Endothelial cell of umbilical vein (primary cell): ENCODE measurements at regions not wholly inside any gene's neighbourhood (a gene's known extent, or its start where the extent isn't known, plus 50 kb on each side); places are given as distances from the start of the nearest gene placed in this dataset.

Experiments
- BruUV-seq: library from RNA; stranded (reverse); fragments of 400-500 nt; replicated peaks from 2 replicates; lab custom pipeline; 2021; lab: Mats Ljungman, UMichigan
- CTCF ChIA-PET: fragments of 300-600, 350-600 bp; sonication (Branson Sonifier 250); formaldehyde crosslinking; loops from one replicate; lab custom pipeline; 2021; ENCODE audit warnings: antibody characterized with exemption, inconsistent platforms; lab: Charles Lee
- POLR2A ChIA-PET: fragments of 300-600, 350-600 bp; sonication (Branson Sonifier 250); formaldehyde crosslinking; loops from one replicate; lab custom pipeline; 2021; ENCODE audit warnings: antibody characterized with exemption, inconsistent platforms; lab: Charles Lee
- DNase-seq: peaks from one replicate; pipeline ENCODE4 v3.0.0-alpha.2; 2011; ENCODE audit warnings: low read depth, low spot score
- FAIRE-seq: peaks from 2 replicates; lab custom pipeline; 2011; peaks lifted over from hg19 to GRCh38; lab: Jason Lieb, UNC
- H2AFZ ChIP-seq: 2 replicates; pipeline ENCODE4 v1.6.0; 2012; ENCODE audit warnings: low read depth, low read length, control low read depth, inconsistent platforms
- H3K27ac ChIP-seq: 2 replicates; pipeline ENCODE4 v1.5.1; 2011; ENCODE audit warnings: low read depth, mild to moderate bottlenecking, control low read depth, low read length, moderate library complexity; ENCODE audit not compliant: insufficient read depth
- H3K27me3 ChIP-seq, 2 experiments: 2 replicates each; pipeline versions ENCODE4 v1.6.0 to v1.6.1; 2011; ENCODE audit warnings: low read length in 2 of 2, mixed read lengths in 1 of 2; ENCODE audit not compliant: control insufficient read depth in 2 of 2, insufficient read depth in 2 of 2
- H3K36me3 ChIP-seq, 2 experiments: 2 replicates in 1 of 2; 3 replicates in 1 of 2; pipeline ENCODE4 v1.5.1; 2011; ENCODE audit warnings: low read length in 2 of 2, mild to moderate bottlenecking in 1 of 2, moderate library complexity in 1 of 2; ENCODE audit not compliant: control insufficient read depth in 2 of 2, insufficient read depth in 2 of 2; ENCODE audit errors: extremely low read depth in 1 of 2
- H3K4me1 ChIP-seq: 3 replicates; pipeline ENCODE4 v1.5.1; 2011; ENCODE audit warnings: mild to moderate bottlenecking, low read length; ENCODE audit not compliant: control insufficient read depth, insufficient read depth; ENCODE audit errors: extremely low read depth
- H3K4me2 ChIP-seq: 2 replicates; pipeline ENCODE4 v1.6.1; 2011; ENCODE audit warnings: low read length, control low read depth, mixed read lengths; ENCODE audit not compliant: insufficient read depth
- H3K4me3 ChIP-seq, 3 experiments: fragments of 200-600 bp in 1 of 3; sonication (generic), shearing (Covaris generic) in 1 of 3; replicated peaks in 1 of 3; 2 replicates each; pipeline ENCODE4 v1.5.1; 2011 to 2016; ENCODE audit warnings: control low read depth in 3 of 3, low read length in 3 of 3, mild to moderate bottlenecking in 2 of 3, inconsistent platforms in 1 of 3, low read depth in 1 of 3, moderate library complexity in 1 of 3; ENCODE audit not compliant: insufficient read depth in 1 of 3
- H3K79me2 ChIP-seq: 2 replicates; pipeline ENCODE4 v1.6.0; 2012; ENCODE audit warnings: low read length, inconsistent platforms; ENCODE audit not compliant: control insufficient read depth, insufficient read depth
- H3K9ac ChIP-seq: replicated peaks from 2 replicates; pipeline ENCODE3; 2011; ENCODE audit warnings: low read length, control low read depth; ENCODE audit not compliant: insufficient read depth; ENCODE audit errors: extremely low read depth
- H3K9me1 ChIP-seq: replicated peaks from 3 replicates; pipeline ENCODE4 v1.6.0; 2011; ENCODE audit warnings: mild to moderate bottlenecking, low read length; ENCODE audit not compliant: control insufficient read depth, insufficient read depth; ENCODE audit errors: extremely low read depth
- H3K9me3 ChIP-seq: replicated peaks from 2 replicates; pipeline ENCODE4 v1.5.1; 2012; ENCODE audit warnings: low read length, inconsistent platforms; ENCODE audit not compliant: control insufficient read depth, insufficient read depth
- H4K20me1 ChIP-seq: replicated peaks from 2 replicates; pipeline ENCODE3; 2011; ENCODE audit warnings: mild to moderate bottlenecking, low read length; ENCODE audit not compliant: control insufficient read depth, insufficient read depth; ENCODE audit errors: extremely low read depth
- CTCF ChIP-seq, 2 donors: IDR thresholded peaks; 1 replicate in 1 of 2; 2 replicates in 1 of 2; pipeline ENCODE4 v1.5.1; 2011; ENCODE audit warnings: low read length in 2 of 2, mild to moderate bottlenecking in 2 of 2, moderate library complexity in 2 of 2, control low read depth in 1 of 2, inconsistent platforms in 1 of 2, low read depth in 1 of 2; ENCODE audit not compliant: insufficient read depth in 1 of 2; ENCODE audit errors: extremely low read depth in 1 of 2
- EZH2 ChIP-seq: IDR thresholded peaks from 2 replicates; pipeline ENCODE4 v1.6.1; 2012; ENCODE audit warnings: borderline replicate concordance, low read depth, mild to moderate bottlenecking, moderate library complexity, low read length, inconsistent platforms; ENCODE audit not compliant: severe bottlenecking
- FOS ChIP-seq: IDR thresholded peaks from 2 replicates; pipeline ENCODE4 v1.6.1; 2011; ENCODE audit warnings: mild to moderate bottlenecking, low read length, moderate library complexity, borderline replicate concordance; ENCODE audit not compliant: insufficient read depth
- GATA2 ChIP-seq: IDR thresholded peaks from 2 replicates; pipeline ENCODE4 v1.7.0; 2011; ENCODE audit warnings: low read depth, mild to moderate bottlenecking, moderate library complexity, mixed read lengths, low read length; ENCODE audit not compliant: insufficient read length, insufficient read depth
- JUN ChIP-seq: IDR thresholded peaks from 2 replicates; pipeline ENCODE4 v1.6.1; 2011; ENCODE audit warnings: borderline replicate concordance, low read depth; ENCODE audit not compliant: insufficient read length, insufficient read depth
- MAX ChIP-seq: IDR thresholded peaks from 2 replicates; pipeline ENCODE4 v1.6.1; 2011; ENCODE audit not compliant: insufficient read depth, insufficient read length
- MYC ChIP-seq: IDR thresholded peaks from one replicate; pipeline ENCODE4 v1.6.1; 2011; ENCODE audit warnings: mild to moderate bottlenecking, low read depth, low read length
- POLR2A ChIP-seq: IDR thresholded peaks from 2 replicates; pipeline ENCODE4 v1.6.1; 2012; ENCODE audit warnings: low read depth, mild to moderate bottlenecking, control low read depth, low read length
- POLR2AphosphoS5 ChIP-seq: IDR thresholded peaks from 2 replicates; pipeline ENCODE4 v1.6.1; 2012; ENCODE audit warnings: low read depth, mild to moderate bottlenecking, control low read depth, low read length, moderate library complexity; ENCODE audit not compliant: insufficient read depth
- dilution Hi-C: fragments of 300-500 bp; cut with MboI; formaldehyde crosslinking; loops from one replicate; pipeline ENCODE4 v1.15.0; 2019; ENCODE audit warnings: low sequenced_read_pairs; ENCODE audit not compliant: extremely low pct_ligation_motif_present
- intact Hi-C: fragments of 100-400 bp; cut with micrococcal nuclease; formaldehyde crosslinking; loops from one replicate; pipeline ENCODE4 v1.10.0; 2022

GRCh38 chr6:120606743-120607142, 727.5 kb downstream of the TBC1D32 start:
- DNase-seq: no peak
- TF ChIP-seq POLR2A (no peak), EZH2 (no peak), MAX (no peak), GATA2 (no peak), CTCF (IDR thresholded peaks at IDR 0.05; ENCODE audit: extremely low read depth in 1 of 2, insufficient read depth in 1 of 2, low read depth in 1 of 2, low read length in 2 of 2) (no peak), FOS (no peak), POLR2AphosphoS5 (no peak), JUN (no peak), MYC (no peak)
- no peak overlapping the region for H3K4me3 ChIP-seq
- ChIA-PET CTCF (no interaction called here), POLR2A (no interaction called here)
- H3K4me2 ChIP-seq: no peak overlapping the region
- no peaks in the 10 kb centered on the region for H3K36me3 ChIP-seq
- H3K27me3 ChIP-seq: no peaks in the 10 kb centered on the region
- intact Hi-C loops: no loop called here
- H4K20me1 ChIP-seq: no peaks in the 10 kb centered on the region
- dilution Hi-C loops: no loop called here
- H3K79me2 ChIP-seq: no peaks in the 10 kb centered on the region
- no peak for FAIRE-seq
- H3K27ac ChIP-seq: no peak overlapping the region
- H3K4me1 ChIP-seq: no peaks in the 10 kb centered on the region
- H2AFZ ChIP-seq: no peak overlapping the region
- H3K9me3 ChIP-seq: no peaks in the 10 kb centered on the region
- H3K9me1 ChIP-seq: no peaks in the 10 kb centered on the region
- BruUV-seq: no TSS peak
- no peak overlapping the region for H3K9ac ChIP-seq
